ENCODE measurements at regions not wholly inside any gene's neighbourhood (a gene's known extent, or its start where the extent isn't known, plus 50 kb on each side); places are given as distances from the start of the nearest gene placed in this dataset.

DNA sequence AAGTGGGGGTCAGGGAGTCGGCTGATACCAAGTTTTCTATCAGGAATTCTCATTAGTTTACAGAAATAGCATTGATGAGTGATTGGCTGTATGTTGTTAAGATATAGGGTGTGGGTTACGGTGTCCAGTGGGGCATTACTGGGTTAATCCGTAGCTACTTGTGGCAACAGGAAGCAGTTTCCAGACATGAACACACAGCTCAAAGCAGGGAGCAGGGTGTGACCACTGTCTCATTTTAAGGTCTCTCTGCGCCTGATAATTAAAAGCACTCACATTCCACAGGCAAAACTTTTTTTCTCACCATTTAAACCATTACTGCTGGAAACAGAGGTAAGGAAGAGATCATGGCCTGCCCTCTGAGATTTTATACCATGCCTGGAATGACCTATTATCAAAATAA, 114.9 kb downstream of the SIK1 start:
- Histone ChIP-seq H3K27ac (no peak overlapping the region), H3K4me3 (ENCODE audit: low read depth in 1 of 2, low read length in 1 of 2) (no peak overlapping the region), H3K36me3 (no peaks in the 10 kb centered on the region), H3K4me1 (ENCODE audit: control insufficient read depth in 1 of 2, insufficient read depth in 1 of 2, low read depth in 1 of 2, low read length in 1 of 2) (no peaks in the 10 kb centered on the region), H3K27me3 (peaks cover 9% of the 10 kb centered on the region), H3K9me3 (no peaks in the 10 kb centered on the region)
- TF ChIP-seq, protein P1, sequence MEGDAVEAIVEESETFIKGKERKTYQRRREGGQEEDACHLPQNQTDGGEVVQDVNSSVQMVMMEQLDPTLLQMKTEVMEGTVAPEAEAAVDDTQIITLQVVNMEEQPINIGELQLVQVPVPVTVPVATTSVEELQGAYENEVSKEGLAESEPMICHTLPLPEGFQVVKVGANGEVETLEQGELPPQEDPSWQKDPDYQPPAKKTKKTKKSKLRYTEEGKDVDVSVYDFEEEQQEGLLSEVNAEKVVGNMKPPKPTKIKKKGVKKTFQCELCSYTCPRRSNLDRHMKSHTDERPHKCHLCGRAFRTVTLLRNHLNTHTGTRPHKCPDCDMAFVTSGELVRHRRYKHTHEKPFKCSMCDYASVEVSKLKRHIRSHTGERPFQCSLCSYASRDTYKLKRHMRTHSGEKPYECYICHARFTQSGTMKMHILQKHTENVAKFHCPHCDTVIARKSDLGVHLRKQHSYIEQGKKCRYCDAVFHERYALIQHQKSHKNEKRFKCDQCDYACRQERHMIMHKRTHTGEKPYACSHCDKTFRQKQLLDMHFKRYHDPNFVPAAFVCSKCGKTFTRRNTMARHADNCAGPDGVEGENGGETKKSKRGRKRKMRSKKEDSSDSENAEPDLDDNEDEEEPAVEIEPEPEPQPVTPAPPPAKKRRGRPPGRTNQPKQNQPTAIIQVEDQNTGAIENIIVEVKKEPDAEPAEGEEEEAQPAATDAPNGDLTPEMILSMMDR (IDR thresholded peaks at IDR 0.05): no peak

DNA sequence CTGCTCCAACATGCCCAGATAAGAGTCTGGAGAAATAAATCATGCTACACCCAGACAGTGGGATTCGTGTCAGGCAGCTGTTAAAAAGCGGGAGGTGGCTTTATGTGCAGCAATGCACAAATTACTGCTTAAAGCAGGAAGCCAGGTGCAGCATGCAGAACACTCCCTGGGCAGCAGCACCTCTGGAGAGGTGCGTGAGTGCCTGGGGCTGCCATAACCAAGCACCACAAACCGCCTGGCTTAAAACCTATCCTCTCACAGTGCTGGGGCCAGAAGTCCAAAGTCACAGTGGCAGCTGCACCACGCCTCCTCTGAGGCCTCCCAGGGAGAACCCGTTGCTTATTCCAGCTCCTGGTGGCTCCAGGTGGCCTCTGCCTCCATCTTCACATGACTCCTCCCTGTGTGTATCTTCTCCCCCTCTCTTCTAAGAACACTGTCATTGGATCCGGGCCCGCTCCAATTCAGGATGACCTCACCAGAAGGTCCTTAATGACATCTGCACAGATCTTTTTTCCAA, 115.6 kb downstream of the SIK1 start:
- Histone ChIP-seq H3K36me3 (no peaks in the 10 kb centered on the region), H3K27ac (no peak overlapping the region), H3K4me1 (ENCODE audit: control insufficient read depth in 1 of 2, insufficient read depth in 1 of 2, low read depth in 1 of 2, low read length in 1 of 2) (no peaks in the 10 kb centered on the region), H3K9me3 (no peaks in the 10 kb centered on the region), H3K27me3 (peaks cover 9% of the 10 kb centered on the region), H3K4me3 (ENCODE audit: low read depth in 1 of 2, low read length in 1 of 2) (no peak overlapping the region)
- TF ChIP-seq, protein P1 (IDR thresholded peaks at IDR 0.05): no peak

GRCh38 chr21:43308815-43309283, 118.1 kb downstream of the SIK1 start:
- H3K4me1 ChIP-seq (ENCODE audit: control insufficient read depth in 1 of 2, insufficient read depth in 1 of 2, low read depth in 1 of 2, low read length in 1 of 2): no peaks in the 10 kb centered on the region
- H3K36me3 ChIP-seq: no peaks in the 10 kb centered on the region
- H3K9me3 ChIP-seq: no peaks in the 10 kb centered on the region
- TF ChIP-seq, protein P1 (IDR thresholded peaks at IDR 0.05): no peak
- H3K27me3 ChIP-seq: no peaks in the 10 kb centered on the region
- H3K27ac ChIP-seq: no peak overlapping the region
- H3K4me3 ChIP-seq (ENCODE audit: low read depth in 1 of 2, low read length in 1 of 2): no peak overlapping the region

DNA sequence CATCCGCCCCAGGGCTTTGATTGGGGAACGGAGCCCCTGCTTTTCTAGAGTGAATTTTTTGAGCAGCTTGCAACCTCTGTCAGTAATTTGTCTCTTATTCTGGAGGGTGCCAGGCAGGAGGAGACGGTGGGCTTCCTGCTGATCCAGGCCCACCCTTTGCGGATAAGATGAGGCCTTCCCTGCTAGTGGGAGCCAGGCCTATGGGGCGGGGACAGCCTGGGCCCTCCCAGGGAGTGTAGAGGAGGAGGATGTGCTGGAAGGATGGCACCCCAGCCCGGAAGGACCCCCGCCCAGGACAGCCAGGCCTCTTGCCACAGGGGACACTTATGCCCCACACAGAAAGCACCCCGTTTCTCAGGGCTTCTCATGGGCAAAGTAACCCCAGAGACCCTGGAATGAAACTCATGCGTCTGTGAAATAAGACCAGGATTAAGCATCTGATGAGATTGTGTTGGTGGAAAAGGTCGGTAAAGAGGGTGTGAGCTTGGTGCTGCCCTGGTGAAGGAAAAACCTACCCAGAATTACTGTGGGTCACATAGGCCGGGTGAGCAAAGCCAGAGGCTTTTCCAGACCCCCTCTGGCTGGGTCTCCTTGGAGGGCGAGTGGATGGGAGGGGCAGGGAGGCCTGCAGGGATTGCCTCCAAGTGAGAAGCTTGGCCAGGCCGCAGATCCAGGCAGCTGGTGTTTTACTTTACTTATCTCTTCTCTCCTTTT, 118.7 kb downstream of the SIK1 start:
- TF ChIP-seq, protein P1 (IDR thresholded peaks at IDR 0.05): no peak
- Histone ChIP-seq H3K4me1 (ENCODE audit: control insufficient read depth in 1 of 2, insufficient read depth in 1 of 2, low read depth in 1 of 2, low read length in 1 of 2) (no peaks in the 10 kb centered on the region), H3K9me3 (no peaks in the 10 kb centered on the region), H3K4me3 (ENCODE audit: low read depth in 1 of 2, low read length in 1 of 2) (no peak overlapping the region), H3K27me3 (no peaks in the 10 kb centered on the region), H3K36me3 (no peaks in the 10 kb centered on the region), H3K27ac (no peak overlapping the region)

DNA sequence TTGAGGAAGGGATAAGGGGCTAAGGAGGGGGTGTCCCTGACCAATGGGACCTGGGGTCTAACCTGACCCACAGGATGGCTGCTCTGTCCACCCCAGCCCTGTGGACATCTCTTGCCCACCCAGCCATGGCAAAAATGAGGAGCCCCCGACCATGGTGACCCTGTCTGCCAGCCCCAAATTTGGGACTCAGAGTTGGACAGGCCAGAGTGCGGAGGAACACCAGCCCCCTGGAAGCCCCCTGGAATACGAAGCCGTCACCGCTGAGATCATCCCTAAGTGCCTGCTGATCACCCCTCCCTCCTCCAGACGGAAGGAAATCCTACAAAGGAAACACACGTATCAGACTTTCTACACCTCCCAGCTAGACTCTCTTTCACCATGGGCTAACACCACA, 119.3 kb downstream of the SIK1 start:
- Histone ChIP-seq H3K9me3 (no peaks in the 10 kb centered on the region), H3K4me1 (ENCODE audit: control insufficient read depth in 1 of 2, insufficient read depth in 1 of 2, low read depth in 1 of 2, low read length in 1 of 2) (no peaks in the 10 kb centered on the region), H3K36me3 (no peaks in the 10 kb centered on the region), H3K4me3 (ENCODE audit: low read depth in 1 of 2, low read length in 1 of 2) (no peak overlapping the region), H3K27ac (no peak overlapping the region), H3K27me3 (no peaks in the 10 kb centered on the region)
- TF ChIP-seq, protein P1 (IDR thresholded peaks at IDR 0.05): no peak

Data from neutrophil (primary cell).